Stimulated activated CD4-positive, alpha-beta T cell treated with anti-CD3 and anti-CD28 coated beads, Interleukin-12 subunit alpha, Interleukin-12 subunit beta, amount 100 ng/mL, for 48 hours (primary cell): ENCODE measurements at regions not wholly inside any gene's neighbourhood (a gene's known extent, or its start where the extent isn't known, plus 50 kb on each side); places are given as distances from the start of the nearest gene placed in this dataset.
"Not testable (repeated sequence)": the region's sequence is repeated elsewhere in the genome, so short reads cannot be mapped to it uniquely, and the experiment has no call there.

Source experiments
- DNase-seq, 3 donors: peaks; one replicate each; pipeline ENCODE4 v3.0.0-alpha.2; 2020; ENCODE audit warnings: low read depth in 2 of 3, low spot score in 1 of 3

DNA sequence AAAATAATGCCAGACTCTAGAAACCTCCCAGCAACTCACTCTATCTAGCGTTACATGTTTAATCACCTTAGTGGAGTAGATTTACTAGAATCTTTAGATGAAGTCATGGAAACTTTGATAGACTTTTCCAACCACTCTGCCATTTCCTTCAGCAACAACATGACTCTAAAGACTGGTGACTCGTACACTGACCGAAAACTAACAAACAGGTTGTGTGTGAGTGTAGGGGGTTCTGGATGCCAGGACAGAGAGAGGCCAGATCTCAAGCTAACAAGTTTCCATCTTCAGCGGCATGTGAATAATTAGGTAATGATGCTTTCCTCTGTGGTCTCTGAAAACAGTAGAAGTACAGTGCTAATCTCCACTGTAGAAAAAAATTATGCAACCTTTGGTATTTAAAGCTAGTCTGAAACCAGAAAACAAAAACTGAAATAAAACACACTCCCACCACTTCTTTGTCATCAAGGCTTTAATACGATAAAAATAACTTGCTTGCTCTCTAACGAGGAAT lies 286.4 kb downstream of the PRDM5 start:
- no peak for DNase-seq

DNA sequence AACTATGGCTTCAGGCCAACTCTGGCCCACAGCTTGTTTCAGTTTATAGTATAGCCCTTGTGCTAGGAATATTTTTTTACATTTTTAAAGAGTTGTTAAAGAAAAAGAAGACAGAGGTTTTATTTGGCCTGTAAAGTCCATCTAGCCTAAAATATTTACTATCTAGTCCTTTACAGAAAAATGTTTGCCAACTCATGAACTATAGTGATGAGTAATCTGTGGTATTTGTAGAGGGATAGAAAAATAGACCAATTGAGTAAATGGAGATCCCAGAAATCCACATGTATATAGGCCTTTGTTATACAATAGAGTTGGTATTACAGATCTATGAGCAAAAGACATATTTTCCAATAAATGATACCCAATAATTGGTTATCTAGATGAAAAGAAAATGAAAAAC lies 288.7 kb downstream of the PRDM5 start:
- DNase-seq = no peak

- DNase-seq = no peak
Measured at GRCh38 chr4:120630427-120630826, 292.1 kb downstream of the PRDM5 start.

GRCh38 chr4:120629546-120630108 lies 292.9 kb downstream of the PRDM5 start:
- no peak for DNase-seq

GRCh38 chr4:120622601-120623000 lies 299.9 kb downstream of the PRDM5 start:
- DNase-seq = no peak

- no peak for DNase-seq
Measured at GRCh38 chr4:120617171-120617570, 305.4 kb downstream of the PRDM5 start.

GRCh38 chr4:120616041-120616440 lies 306.5 kb downstream of the PRDM5 start:
- no peak for DNase-seq

GRCh38 chr4:120613778-120614177 lies 308.7 kb downstream of the PRDM5 start:
- DNase-seq = no peak

DNA sequence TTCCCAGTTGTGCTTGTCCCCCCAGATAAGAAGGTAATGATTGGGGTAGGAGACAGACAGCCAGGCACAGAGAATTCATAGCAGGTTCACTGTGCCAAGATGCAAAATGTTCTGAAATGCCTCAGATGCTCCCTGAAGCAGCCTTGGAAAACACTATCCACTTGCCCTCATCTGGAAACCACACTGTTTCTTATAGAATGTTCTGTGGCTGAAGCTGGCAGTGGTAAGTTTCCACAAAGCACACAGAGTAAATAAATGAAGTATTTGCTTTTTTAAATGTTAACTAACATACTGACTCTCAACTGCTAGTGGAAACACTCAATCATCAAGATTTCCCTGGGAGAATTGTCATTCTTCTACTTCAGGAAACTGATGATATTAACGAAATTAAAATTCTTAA lies 311.4 kb downstream of the PRDM5 start:
- DNase-seq = no peak

DNA sequence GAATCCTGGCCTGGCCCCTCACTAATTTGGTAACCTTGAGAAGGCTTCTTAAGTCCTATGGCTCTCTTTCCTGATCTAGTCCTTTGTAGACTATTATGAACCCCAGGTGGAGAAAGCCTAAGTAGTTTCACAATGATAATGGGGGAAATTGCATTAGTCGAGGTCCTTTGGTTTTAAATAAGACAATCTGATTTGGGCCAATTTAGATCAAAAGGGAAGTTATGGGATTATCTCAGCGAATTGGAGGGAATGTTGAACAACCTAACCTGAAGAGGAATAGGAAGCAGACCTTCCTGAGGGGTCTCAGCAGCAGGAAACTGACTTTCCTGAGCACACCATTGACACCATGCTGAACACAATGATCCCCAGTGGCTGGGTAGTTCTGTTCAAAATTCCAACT lies 331.5 kb downstream of the PRDM5 start:
- DNase-seq = no peak

GRCh38 chr4:120589787-120590186 lies 332.7 kb downstream of the PRDM5 start:
- DNase-seq = no peak

DNA sequence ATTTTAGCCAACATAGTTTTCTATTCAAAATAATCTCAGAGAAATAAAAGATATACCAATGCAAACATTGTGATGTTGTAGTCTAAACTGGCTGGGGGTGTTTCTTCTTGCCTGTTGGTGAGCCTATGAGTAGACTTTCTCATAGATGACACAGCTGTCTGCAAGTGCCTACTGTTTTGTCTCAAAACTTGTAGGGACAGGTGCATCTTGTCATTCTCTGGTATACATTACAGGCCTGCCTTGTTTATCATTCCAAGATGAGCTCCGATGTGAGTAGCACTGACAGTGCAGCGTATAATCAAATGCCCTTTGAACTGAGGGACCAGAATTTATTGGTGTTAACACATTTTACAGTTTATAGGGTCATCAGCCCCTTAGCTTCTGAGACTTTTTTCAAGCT lies 353.8 kb downstream of the PRDM5 start:
- DNase-seq = no peak

GRCh38 chr4:120561648-120562047 lies 360.9 kb downstream of the PRDM5 start:
- DNase-seq = no peak

DNA sequence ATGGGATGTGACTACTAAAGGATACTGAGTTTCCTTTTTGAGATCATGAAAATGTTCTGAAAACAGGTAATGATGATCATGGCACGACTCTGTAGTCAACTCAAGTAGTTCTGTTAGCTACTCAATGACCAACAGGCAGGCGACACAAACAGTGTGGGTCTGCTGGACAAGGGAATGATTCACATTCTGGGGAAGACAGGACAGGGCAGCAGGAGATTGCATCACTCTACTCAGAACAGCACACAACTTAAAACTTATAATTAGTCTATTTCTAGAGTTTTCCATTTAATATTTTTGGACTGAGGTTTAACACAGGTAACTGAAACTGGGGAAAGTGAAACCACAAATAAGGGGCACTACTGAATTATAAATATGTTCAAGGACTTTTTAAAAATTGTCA lies 365.2 kb downstream of the PRDM5 start:
- DNase-seq = no peak

- no peak for DNase-seq
Measured at GRCh38 chr4:120555058-120555457, 367.5 kb downstream of the PRDM5 start.

GRCh38 chr4:120554086-120554485 lies 368.4 kb downstream of the PRDM5 start:
- DNase-seq = no peak

DNA sequence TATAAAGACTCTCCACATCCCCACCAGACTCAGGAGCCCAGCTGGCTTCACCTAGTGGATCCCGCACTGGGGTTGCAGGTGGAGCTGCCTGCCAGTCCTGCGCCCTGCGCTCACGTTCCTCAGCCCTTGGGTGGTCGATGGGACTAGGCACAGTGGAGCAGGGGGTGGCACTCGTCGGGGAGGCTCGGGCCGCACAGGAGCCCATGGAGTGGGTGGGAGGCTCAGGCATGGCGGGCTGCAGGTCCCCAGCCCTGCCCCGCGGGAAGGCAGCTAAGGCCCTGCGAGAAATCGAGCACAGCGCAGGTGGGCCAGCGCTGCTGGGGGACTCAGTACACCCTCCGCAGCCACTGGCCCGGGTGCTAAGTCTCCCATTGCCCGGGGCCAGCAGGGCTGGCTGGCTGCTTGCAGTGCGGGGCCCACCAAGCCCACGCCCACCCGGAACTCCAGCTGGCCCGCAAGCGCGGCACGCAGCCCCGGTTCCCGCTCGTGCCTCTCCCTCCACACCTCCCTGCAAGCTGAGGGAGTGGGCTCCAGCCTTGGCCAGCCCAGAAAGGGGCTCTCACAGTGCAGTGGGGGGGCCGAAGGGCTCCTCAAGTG lies 371.8 kb downstream of the PRDM5 start:
- not testable (repeated sequence) for DNase-seq

- no peak for DNase-seq
Measured at GRCh38 chr4:120549011-120549570, 373.4 kb downstream of the PRDM5 start.

DNA sequence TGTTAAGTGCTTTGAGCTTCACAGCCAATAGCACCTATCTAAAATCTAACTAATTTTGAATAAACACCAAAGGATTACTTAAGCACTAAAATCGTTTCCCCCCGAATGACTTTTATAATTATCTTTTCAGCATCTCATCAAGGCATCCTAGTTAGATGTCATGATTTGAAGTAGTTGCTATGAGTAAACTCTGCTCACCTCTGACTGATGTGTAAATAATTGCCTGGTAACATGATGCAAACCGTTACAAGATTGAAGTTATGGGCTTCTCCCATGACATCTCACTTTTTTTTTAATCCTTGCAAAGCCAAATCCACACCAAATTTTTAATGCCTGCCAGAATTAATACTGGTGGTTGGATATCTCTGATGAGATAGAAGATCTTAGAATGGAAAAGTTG lies 377.1 kb downstream of the PRDM5 start:
- no peak for DNase-seq

GRCh38 chr4:120544838-120545237 lies 377.7 kb downstream of the PRDM5 start:
- DNase-seq = no peak

GRCh38 chr4:120540625-120541024 lies 381.9 kb downstream of the PRDM5 start:
- DNase-seq = no peak

DNA sequence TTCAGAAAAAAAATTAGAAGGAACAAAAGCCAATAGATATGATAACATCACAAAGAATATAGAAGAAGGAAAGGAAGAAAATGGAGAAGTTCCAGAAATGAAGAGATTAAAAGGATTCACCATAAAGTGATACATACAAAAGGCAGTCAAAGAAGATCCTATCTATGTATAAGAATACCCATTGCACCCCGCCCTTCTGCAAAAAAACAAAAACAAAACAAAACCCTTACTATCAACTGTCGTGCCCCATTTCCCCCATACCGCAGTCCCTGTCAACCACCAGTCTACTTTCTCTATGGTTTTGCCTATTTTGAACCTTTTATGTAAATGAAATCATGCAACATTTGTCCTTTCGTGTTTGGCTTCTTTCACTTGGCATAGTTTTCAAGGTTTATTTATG lies 385.6 kb downstream of the PRDM5 start:
- DNase-seq = no peak

- DNase-seq = no peak
Measured at GRCh38 chr4:120528428-120528827, 394.1 kb downstream of the PRDM5 start.
